ENCODE measurements at regions not wholly inside any gene's neighbourhood (a gene's known extent, or its start where the extent isn't known, plus 50 kb on each side); places are given as distances from the start of the nearest gene placed in this dataset.

- POLR2A ChIA-PET = no interaction called here
- no peaks in the 10 kb centered on the region for H3K27me3 Mint-ChIP-seq
- DNase-seq = no peak
- no peak overlapping the region for H3K4me3 Mint-ChIP-seq
- H3K9me3 Mint-ChIP-seq = peaks cover 13% of the 10 kb centered on the region
- H3K4me1 Mint-ChIP-seq = peaks cover 2% of the 10 kb centered on the region
- H3K27ac Mint-ChIP-seq = no peak overlapping the region
- ATAC-seq (ENCODE audit: low read depth) = no peak
- intact Hi-C loops (cut with micrococcal nuclease) = no loop called here
- CTCF ChIA-PET = no interaction called here
- H3K36me3 Mint-ChIP-seq (ENCODE audit: low read depth) = peaks cover under 1% of the 10 kb centered on the region
- TF ChIP-seq CTCF (IDR thresholded peaks at IDR 0.05) = no peak
Measured at GRCh38 chr2:186068139-186068801, 329.7 kb downstream of the FSIP2 start.

GRCh38 chr2:186069676-186070075, 331.1 kb downstream of the FSIP2 start:
- ChIA-PET POLR2A (no interaction called here), CTCF (no interaction called here)
- H3K4me3 Mint-ChIP-seq = no peak overlapping the region
- TF ChIP-seq CTCF (IDR thresholded peaks at IDR 0.05) = no peak
- H3K4me1 Mint-ChIP-seq = peaks cover 2% of the 10 kb centered on the region
- intact Hi-C loops (cut with micrococcal nuclease) = no loop called here
- H3K27ac Mint-ChIP-seq = no peak overlapping the region
- DNase-seq (no peak), ATAC-seq (ENCODE audit: low read depth) (no peak)
- peaks cover 12% of the 10 kb centered on the region for H3K9me3 Mint-ChIP-seq
- H3K27me3 Mint-ChIP-seq = no peaks in the 10 kb centered on the region
- peaks cover 9% of the 10 kb centered on the region for H3K36me3 Mint-ChIP-seq (ENCODE audit: low read depth)

GRCh38 chr2:186085226-186085625, 346.6 kb downstream of the FSIP2 start:
- TF ChIP-seq CTCF (IDR thresholded peaks at IDR 0.05) = no peak
- CTCF ChIA-PET = no interaction called here
- ATAC-seq (ENCODE audit: low read depth) = no peak
- Mint-ChIP-seq H3K27me3 (no peaks in the 10 kb centered on the region), H3K4me3 (no peak overlapping the region), H3K27ac (no peak overlapping the region), H3K4me1 (no peaks in the 10 kb centered on the region), H3K9me3 (no peaks in the 10 kb centered on the region), H3K36me3 (ENCODE audit: low read depth) (peaks cover 6% of the 10 kb centered on the region)
- intact Hi-C loops (cut with micrococcal nuclease) = no loop called here
- POLR2A ChIA-PET = no interaction called here
- DNase-seq = no peak

- CTCF ChIA-PET = no interaction called here
- H3K9me3 Mint-ChIP-seq = peaks cover 2% of the 10 kb centered on the region
- intact Hi-C loops (cut with micrococcal nuclease) = no loop called here
- POLR2A ChIA-PET = no interaction called here
- H3K27ac Mint-ChIP-seq = no peak overlapping the region
- ATAC-seq (ENCODE audit: low read depth) = no peak
- H3K36me3 Mint-ChIP-seq (ENCODE audit: low read depth) = no peaks in the 10 kb centered on the region
- H3K4me3 Mint-ChIP-seq = no peak overlapping the region
- no peak for TF ChIP-seq CTCF (IDR thresholded peaks at IDR 0.05)
- no peak for DNase-seq
- no peaks in the 10 kb centered on the region for H3K4me1 Mint-ChIP-seq
- H3K27me3 Mint-ChIP-seq = no peaks in the 10 kb centered on the region
Measured at GRCh38 chr2:186093174-186093573, 354.6 kb downstream of the FSIP2 start.

GRCh38 chr2:186098821-186099220, 360.2 kb downstream of the FSIP2 start:
- H3K4me3 Mint-ChIP-seq = no peak overlapping the region
- H3K4me1 Mint-ChIP-seq = no peaks in the 10 kb centered on the region
- H3K27me3 Mint-ChIP-seq = no peaks in the 10 kb centered on the region
- DNase-seq = no peak
- POLR2A ChIA-PET = no interaction called here
- no peak overlapping the region for H3K27ac Mint-ChIP-seq
- intact Hi-C loops (cut with micrococcal nuclease) = no loop called here
- no peaks in the 10 kb centered on the region for H3K9me3 Mint-ChIP-seq
- CTCF ChIA-PET = no interaction called here
- no peaks in the 10 kb centered on the region for H3K36me3 Mint-ChIP-seq (ENCODE audit: low read depth)
- TF ChIP-seq CTCF (IDR thresholded peaks at IDR 0.05) = no peak
- ATAC-seq (ENCODE audit: low read depth) = no peak
